Astrocyte (in vitro differentiated cells and primary cell): ENCODE measurements at regions not wholly inside any gene's neighbourhood (a gene's known extent, or its start where the extent isn't known, plus 50 kb on each side); places are given as distances from the start of the nearest gene placed in this dataset.
"Not testable (repeated sequence)": the region's sequence is repeated elsewhere in the genome, so short reads cannot be mapped to it uniquely, and the experiment has no call there.

Experiments
- DNase-seq: peaks from one replicate; pipeline ENCODE4 v3.0.0-alpha.2; 2010; ENCODE audit warnings: low read depth
- FAIRE-seq: peaks from 2 replicates; lab custom pipeline; 2011; peaks lifted over from hg19 to GRCh38; lab: Jason Lieb, UNC
- H2AFZ ChIP-seq: 2 replicates; pipeline ENCODE4 v1.6.0; 2012; ENCODE audit warnings: low read depth, low read length, inconsistent platforms
- H3K27ac ChIP-seq: 2 replicates; pipeline ENCODE4 v1.5.1; 2011; ENCODE audit warnings: low read depth, low read length, inconsistent platforms
- H3K27me3 ChIP-seq: 2 replicates; pipeline ENCODE4 v1.6.0; 2011; ENCODE audit warnings: low read length, inconsistent platforms; ENCODE audit not compliant: insufficient read depth
- H3K36me3 ChIP-seq: 2 replicates; pipeline ENCODE4 v1.5.1; 2011; ENCODE audit warnings: low read length, inconsistent platforms; ENCODE audit not compliant: insufficient read depth
- H3K4me1 ChIP-seq: 2 replicates; pipeline ENCODE4 v1.5.1; 2011; ENCODE audit warnings: low read length, inconsistent platforms; ENCODE audit not compliant: insufficient read depth
- H3K4me2 ChIP-seq: 2 replicates; pipeline ENCODE4 v1.6.0; 2012; ENCODE audit warnings: low read length, inconsistent platforms
- H3K4me3 ChIP-seq: 2 replicates; pipeline ENCODE4 v1.5.1; 2011; ENCODE audit warnings: low read depth, mild to moderate bottlenecking, low read length, inconsistent platforms; ENCODE audit not compliant: insufficient read depth
- H3K79me2 ChIP-seq: 2 replicates; pipeline ENCODE4 v1.6.0; 2012; ENCODE audit warnings: mild to moderate bottlenecking, low read length, inconsistent platforms; ENCODE audit not compliant: insufficient read depth
- H3K9ac ChIP-seq: 2 replicates; pipeline ENCODE4 v1.6.0; 2012; ENCODE audit warnings: mild to moderate bottlenecking, low read length, inconsistent platforms
- H3K9me3 ChIP-seq: 2 replicates; pipeline ENCODE4 v1.5.1; 2012; ENCODE audit warnings: low read depth, mild to moderate bottlenecking, low read length, inconsistent platforms; ENCODE audit not compliant: insufficient read depth
- H4K20me1 ChIP-seq: 2 replicates; pipeline ENCODE4 v1.6.0; 2012; ENCODE audit warnings: low read length, inconsistent platforms; ENCODE audit not compliant: insufficient read depth
- H3K27ac Mint-ChIP-seq: one replicate; pipeline ENCODE4 v1.8.0; 2021; ENCODE audit warnings: mild to moderate bottlenecking, mixed read lengths; ENCODE audit not compliant: unreplicated experiment
- H3K27me3 Mint-ChIP-seq: one replicate; pipeline ENCODE4 v1.8.0; 2021; ENCODE audit warnings: low read depth, mixed read lengths; ENCODE audit not compliant: unreplicated experiment
- H3K36me3 Mint-ChIP-seq: one replicate; pipeline ENCODE4 v1.8.0; 2021; ENCODE audit warnings: low read depth, mixed read lengths; ENCODE audit not compliant: unreplicated experiment
- H3K4me1 Mint-ChIP-seq: one replicate; pipeline ENCODE4 v1.8.0; 2021; ENCODE audit warnings: low read depth, mixed read lengths; ENCODE audit not compliant: unreplicated experiment
- H3K4me3 Mint-ChIP-seq: one replicate; pipeline ENCODE4 v1.8.0; 2021; ENCODE audit warnings: mild to moderate bottlenecking, moderate library complexity, mixed read lengths; ENCODE audit not compliant: unreplicated experiment
- H3K9me3 Mint-ChIP-seq: one replicate; pipeline ENCODE4 v1.8.0; 2021; ENCODE audit warnings: mild to moderate bottlenecking, mixed read lengths; ENCODE audit not compliant: unreplicated experiment
- EZH2 ChIP-seq: IDR thresholded peaks from 2 replicates; pipeline ENCODE4 v1.6.1; 2012; ENCODE audit warnings: mild to moderate bottlenecking, low read length, inconsistent platforms; ENCODE audit not compliant: insufficient read depth
- TF ChIP-seq, protein P1 (sequence below): IDR thresholded peaks from 2 replicates; pipeline ENCODE4 v1.5.1; 2011; ENCODE audit warnings: low read depth, mild to moderate bottlenecking, inconsistent platforms, low read length, moderate library complexity; ENCODE audit not compliant: insufficient read depth

DNA sequence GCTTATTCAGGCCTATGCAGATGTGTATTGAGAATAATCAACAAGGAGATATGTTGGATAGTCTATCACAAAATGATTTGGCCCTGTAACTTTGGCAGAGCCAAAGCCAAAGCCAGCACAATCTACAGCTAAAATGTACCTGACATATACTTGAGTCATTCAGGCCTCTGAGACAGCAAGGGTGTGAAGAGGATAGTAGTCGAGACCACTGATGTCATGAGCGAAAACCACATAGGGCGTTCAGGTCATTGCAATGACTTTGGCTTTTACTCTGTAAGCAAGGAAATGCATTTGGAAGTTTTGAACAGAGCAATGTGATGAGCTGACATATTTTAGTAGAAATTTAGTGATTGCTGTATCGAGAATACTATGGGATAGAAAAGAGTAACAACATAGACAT, 579.6 kb downstream of the AMY1C start:
- H3K9ac ChIP-seq, result no peak overlapping the region
- TF ChIP-seq EZH2, result no peak
- TF ChIP-seq, protein P1, sequence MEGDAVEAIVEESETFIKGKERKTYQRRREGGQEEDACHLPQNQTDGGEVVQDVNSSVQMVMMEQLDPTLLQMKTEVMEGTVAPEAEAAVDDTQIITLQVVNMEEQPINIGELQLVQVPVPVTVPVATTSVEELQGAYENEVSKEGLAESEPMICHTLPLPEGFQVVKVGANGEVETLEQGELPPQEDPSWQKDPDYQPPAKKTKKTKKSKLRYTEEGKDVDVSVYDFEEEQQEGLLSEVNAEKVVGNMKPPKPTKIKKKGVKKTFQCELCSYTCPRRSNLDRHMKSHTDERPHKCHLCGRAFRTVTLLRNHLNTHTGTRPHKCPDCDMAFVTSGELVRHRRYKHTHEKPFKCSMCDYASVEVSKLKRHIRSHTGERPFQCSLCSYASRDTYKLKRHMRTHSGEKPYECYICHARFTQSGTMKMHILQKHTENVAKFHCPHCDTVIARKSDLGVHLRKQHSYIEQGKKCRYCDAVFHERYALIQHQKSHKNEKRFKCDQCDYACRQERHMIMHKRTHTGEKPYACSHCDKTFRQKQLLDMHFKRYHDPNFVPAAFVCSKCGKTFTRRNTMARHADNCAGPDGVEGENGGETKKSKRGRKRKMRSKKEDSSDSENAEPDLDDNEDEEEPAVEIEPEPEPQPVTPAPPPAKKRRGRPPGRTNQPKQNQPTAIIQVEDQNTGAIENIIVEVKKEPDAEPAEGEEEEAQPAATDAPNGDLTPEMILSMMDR, result no peak
- no peaks in the 10 kb centered on the region for H3K4me1 ChIP-seq
- H3K9me3 ChIP-seq, result no peaks in the 10 kb centered on the region
- H3K27me3 ChIP-seq, result no peaks in the 10 kb centered on the region
- no peaks in the 10 kb centered on the region for H3K9me3 Mint-ChIP-seq
- no peaks in the 10 kb centered on the region for H3K27me3 Mint-ChIP-seq
- no peak overlapping the region for H3K27ac Mint-ChIP-seq
- no peak overlapping the region for H3K4me3 ChIP-seq
- no peaks in the 10 kb centered on the region for H3K79me2 ChIP-seq
- H2AFZ ChIP-seq, result no peak overlapping the region
- H3K36me3 ChIP-seq, result no peaks in the 10 kb centered on the region
- FAIRE-seq (no peak), DNase-seq (no peak)
- no peaks in the 10 kb centered on the region for H4K20me1 ChIP-seq
- H3K4me3 Mint-ChIP-seq, result no peak overlapping the region
- peaks cover 4% of the 10 kb centered on the region for H3K4me1 Mint-ChIP-seq
- H3K36me3 Mint-ChIP-seq, result no peaks in the 10 kb centered on the region
- no peak overlapping the region for H3K27ac ChIP-seq
- no peak overlapping the region for H3K4me2 ChIP-seq

DNA sequence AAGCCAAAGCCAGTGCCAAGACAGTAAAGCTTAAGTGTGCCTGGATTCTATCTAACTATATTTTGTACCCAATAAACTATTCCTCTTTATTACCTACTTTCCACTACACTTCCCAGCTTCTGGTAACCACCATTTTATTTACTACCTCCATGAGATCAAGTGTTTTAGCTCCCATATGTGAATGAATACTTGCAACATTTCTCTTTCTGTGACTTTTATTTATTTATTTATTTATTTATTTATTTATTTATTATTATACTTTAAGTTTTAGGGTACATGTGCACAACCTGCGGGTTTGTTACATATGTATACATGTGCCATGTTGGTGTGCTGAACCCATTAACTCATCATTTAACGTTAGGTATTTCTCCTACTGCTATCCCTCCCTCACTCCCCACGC, 582.1 kb downstream of the AMY1C start:
- no peak overlapping the region for H3K9ac ChIP-seq
- H3K4me2 ChIP-seq, result no peak overlapping the region
- H3K27me3 Mint-ChIP-seq, result no peaks in the 10 kb centered on the region
- H4K20me1 ChIP-seq, result no peaks in the 10 kb centered on the region
- H3K9me3 Mint-ChIP-seq, result no peaks in the 10 kb centered on the region
- no peak overlapping the region for H3K27ac ChIP-seq
- FAIRE-seq, result no peak
- no peak for DNase-seq
- H3K36me3 Mint-ChIP-seq, result no peaks in the 10 kb centered on the region
- H3K36me3 ChIP-seq, result no peaks in the 10 kb centered on the region
- H3K79me2 ChIP-seq, result no peaks in the 10 kb centered on the region
- H3K9me3 ChIP-seq, result no peaks in the 10 kb centered on the region
- H2AFZ ChIP-seq, result no peak overlapping the region
- no peak overlapping the region for H3K27ac Mint-ChIP-seq
- TF ChIP-seq, protein P1, result no peak
- no peak for TF ChIP-seq EZH2
- H3K4me1 ChIP-seq, result no peaks in the 10 kb centered on the region
- no peak overlapping the region for H3K4me3 ChIP-seq
- H3K4me3 Mint-ChIP-seq, result no peak overlapping the region
- peaks cover 4% of the 10 kb centered on the region for H3K4me1 Mint-ChIP-seq
- no peaks in the 10 kb centered on the region for H3K27me3 ChIP-seq

DNA sequence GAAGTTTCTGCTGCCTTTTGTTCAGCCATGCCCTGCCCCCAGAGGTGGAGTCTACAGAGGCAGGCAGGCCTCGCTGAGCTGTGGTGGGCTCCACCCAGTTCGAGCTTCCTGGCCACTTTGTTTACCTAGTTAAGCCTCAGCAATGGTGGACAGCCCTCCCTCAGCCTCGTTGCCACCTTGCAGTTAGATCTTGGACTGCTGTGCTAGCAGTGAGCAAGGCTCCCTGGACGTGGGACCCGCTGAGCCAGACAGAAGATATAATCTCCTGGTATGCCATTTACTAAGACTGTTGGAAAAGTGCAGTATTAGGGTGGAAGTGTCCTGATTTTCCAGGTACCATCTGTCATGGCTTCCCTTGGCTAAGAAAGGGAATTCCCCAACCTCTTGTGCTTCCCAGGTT, 588.2 kb downstream of the AMY1C start:
- not testable (repeated sequence) for H3K4me3 ChIP-seq, H3K27me3 ChIP-seq, DNase-seq, H3K4me1 Mint-ChIP-seq, H3K27ac ChIP-seq, H4K20me1 ChIP-seq, H3K36me3 Mint-ChIP-seq, H3K36me3 ChIP-seq, H2AFZ ChIP-seq, H3K9me3 ChIP-seq, FAIRE-seq, H3K4me3 Mint-ChIP-seq, H3K4me1 ChIP-seq, H3K4me2 ChIP-seq, H3K27ac Mint-ChIP-seq, H3K9ac ChIP-seq, H3K27me3 Mint-ChIP-seq, H3K79me2 ChIP-seq, H3K9me3 Mint-ChIP-seq
